ENCODE measurements at regions not wholly inside any gene's neighbourhood (a gene's known extent, or its start where the extent isn't known, plus 50 kb on each side); places are given as distances from the start of the nearest gene placed in this dataset.

DNA sequence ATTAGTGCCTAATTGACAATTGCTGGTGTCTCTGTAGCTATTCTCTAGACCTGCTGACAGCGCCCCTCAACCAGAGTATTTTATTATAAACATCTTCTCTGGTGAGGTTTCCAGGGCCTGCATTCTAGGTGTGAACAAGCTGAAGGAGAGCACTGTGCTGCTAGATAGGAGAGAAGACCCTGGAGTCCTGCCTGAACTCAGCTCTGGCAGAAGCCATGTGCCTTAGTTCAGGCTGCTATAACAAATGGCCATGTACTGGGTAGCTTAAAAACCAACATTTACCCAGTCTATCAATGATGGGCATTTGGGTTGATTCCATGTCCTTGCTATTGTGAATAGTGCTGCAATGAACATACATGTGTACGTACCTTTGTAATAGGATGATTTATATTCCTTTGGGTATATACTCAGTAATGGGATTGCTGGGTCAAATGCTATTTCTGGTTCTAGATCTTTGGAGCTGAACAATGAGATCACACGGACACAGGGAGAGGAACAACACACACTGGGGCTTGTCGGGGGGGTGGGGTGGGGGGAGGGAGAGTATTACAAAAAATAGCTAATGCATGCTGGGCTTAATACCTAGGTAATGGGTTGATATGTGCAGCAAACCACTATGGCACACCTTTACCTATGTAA lies 185.5 kb upstream of the CPEB2 start:
- TF ChIP-seq, protein P1, sequence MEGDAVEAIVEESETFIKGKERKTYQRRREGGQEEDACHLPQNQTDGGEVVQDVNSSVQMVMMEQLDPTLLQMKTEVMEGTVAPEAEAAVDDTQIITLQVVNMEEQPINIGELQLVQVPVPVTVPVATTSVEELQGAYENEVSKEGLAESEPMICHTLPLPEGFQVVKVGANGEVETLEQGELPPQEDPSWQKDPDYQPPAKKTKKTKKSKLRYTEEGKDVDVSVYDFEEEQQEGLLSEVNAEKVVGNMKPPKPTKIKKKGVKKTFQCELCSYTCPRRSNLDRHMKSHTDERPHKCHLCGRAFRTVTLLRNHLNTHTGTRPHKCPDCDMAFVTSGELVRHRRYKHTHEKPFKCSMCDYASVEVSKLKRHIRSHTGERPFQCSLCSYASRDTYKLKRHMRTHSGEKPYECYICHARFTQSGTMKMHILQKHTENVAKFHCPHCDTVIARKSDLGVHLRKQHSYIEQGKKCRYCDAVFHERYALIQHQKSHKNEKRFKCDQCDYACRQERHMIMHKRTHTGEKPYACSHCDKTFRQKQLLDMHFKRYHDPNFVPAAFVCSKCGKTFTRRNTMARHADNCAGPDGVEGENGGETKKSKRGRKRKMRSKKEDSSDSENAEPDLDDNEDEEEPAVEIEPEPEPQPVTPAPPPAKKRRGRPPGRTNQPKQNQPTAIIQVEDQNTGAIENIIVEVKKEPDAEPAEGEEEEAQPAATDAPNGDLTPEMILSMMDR (IDR thresholded peaks at IDR 0.05 in 8 of 11, conservative IDR thresholded peaks at IDR 0.05 in 3 of 11): no peak
- no peak for TF ChIP-seq POLR2A (IDR thresholded peaks at IDR 0.05)
- no peak for TF ChIP-seq POLR2AphosphoS5 (IDR thresholded peaks at IDR 0.05)

All from spleen (tissue), 7 donors.